ENCODE measurements at regions not wholly inside any gene's neighbourhood (a gene's known extent, or its start where the extent isn't known, plus 50 kb on each side); places are given as distances from the start of the nearest gene placed in this dataset.

DNA sequence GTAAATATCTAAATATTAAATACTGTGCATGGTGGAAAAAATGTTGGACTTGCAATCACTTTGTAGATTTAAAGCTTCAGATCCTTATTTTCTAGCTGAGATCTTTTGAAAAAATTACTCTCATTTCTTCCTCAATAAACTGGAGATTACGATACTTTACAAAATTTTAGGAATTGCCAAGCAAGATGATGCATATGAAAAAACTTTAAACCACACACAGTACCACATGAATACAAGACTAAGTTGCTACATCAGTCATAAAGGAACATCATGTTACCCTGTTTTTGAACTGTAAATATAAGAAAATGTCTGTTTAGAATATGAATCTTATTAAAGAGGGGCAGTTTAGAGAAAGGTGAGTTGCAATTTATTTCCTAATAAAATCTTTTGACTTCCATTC lies 703.6 kb upstream of the NUDT12 start:
- TF ChIP-seq, protein P1, sequence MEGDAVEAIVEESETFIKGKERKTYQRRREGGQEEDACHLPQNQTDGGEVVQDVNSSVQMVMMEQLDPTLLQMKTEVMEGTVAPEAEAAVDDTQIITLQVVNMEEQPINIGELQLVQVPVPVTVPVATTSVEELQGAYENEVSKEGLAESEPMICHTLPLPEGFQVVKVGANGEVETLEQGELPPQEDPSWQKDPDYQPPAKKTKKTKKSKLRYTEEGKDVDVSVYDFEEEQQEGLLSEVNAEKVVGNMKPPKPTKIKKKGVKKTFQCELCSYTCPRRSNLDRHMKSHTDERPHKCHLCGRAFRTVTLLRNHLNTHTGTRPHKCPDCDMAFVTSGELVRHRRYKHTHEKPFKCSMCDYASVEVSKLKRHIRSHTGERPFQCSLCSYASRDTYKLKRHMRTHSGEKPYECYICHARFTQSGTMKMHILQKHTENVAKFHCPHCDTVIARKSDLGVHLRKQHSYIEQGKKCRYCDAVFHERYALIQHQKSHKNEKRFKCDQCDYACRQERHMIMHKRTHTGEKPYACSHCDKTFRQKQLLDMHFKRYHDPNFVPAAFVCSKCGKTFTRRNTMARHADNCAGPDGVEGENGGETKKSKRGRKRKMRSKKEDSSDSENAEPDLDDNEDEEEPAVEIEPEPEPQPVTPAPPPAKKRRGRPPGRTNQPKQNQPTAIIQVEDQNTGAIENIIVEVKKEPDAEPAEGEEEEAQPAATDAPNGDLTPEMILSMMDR (IDR thresholded peaks at IDR 0.05; ENCODE audit: insufficient read depth, low read depth, low read length): no peak
- no peak for TF ChIP-seq EZH2 (IDR thresholded peaks at IDR 0.05; ENCODE audit: insufficient read depth, low read length)

Measured in astrocyte (in vitro differentiated cells and primary cell).